Uterus (tissue), 3 donors: ENCODE measurements at regions not wholly inside any gene's neighbourhood (a gene's known extent, or its start where the extent isn't known, plus 50 kb on each side); places are given as distances from the start of the nearest gene placed in this dataset.
A peak's percentile ranks its signal among the peaks of the same experiment; 100 is the strongest.

Experiments
- DNase-seq, 2 donors: peaks; one replicate each; pipeline ENCODE4 v3.0.0-alpha.2; 2019 to 2020
- H3K27ac ChIP-seq, 2 donors: fragments of 200-600 bp; sonication (generic); 1 replicate in 1 of 2; 2 replicates in 1 of 2; pipeline ENCODE4 v1.5.1; 2016 to 2018
- H3K27me3 ChIP-seq, 2 donors: fragments of 200-600 bp; sonication (generic); one replicate each; pipeline ENCODE4 v1.5.1; 2018 to 2019; ENCODE audit warnings: control low read depth in 1 of 2
- H3K36me3 ChIP-seq, 2 donors: fragments of 200-600 bp; sonication (generic); one replicate each; pipeline ENCODE4 v1.5.1; 2019; ENCODE audit warnings: control low read depth in 1 of 2
- H3K4me1 ChIP-seq, 2 donors: fragments of 200-600 bp; sonication (generic); one replicate each; pipeline ENCODE4 v1.5.1; 2018 to 2019; ENCODE audit warnings: control low read depth in 1 of 2
- H3K4me3 ChIP-seq, 2 donors: fragments of 200-600 bp; sonication (generic); 1 replicate in 1 of 2; 2 replicates in 1 of 2; pipeline ENCODE4 v1.5.1; 2018 to 2019; ENCODE audit warnings: mild to moderate bottlenecking in 1 of 2
- H3K9me3 ChIP-seq, 2 donors: fragments of 200-600 bp; sonication (generic); one replicate each; pipeline ENCODE4 v1.5.1; 2019; ENCODE audit warnings: control low read depth in 1 of 2
- CTCF ChIP-seq, 4 experiments: fragments of 200-600 bp in 2 of 4; fragments of 450-650 bp in 2 of 4; sonication (generic) in 2 of 4; IDR thresholded peaks; one replicate each; pipeline ENCODE4 v1.5.1; 2016 to 2019; ENCODE audit warnings: antibody characterized with exemption in 4 of 4, mild to moderate bottlenecking in 2 of 4, moderate library complexity in 1 of 4
- POLR2A ChIP-seq, 2 donors: fragments of 450-650 bp; IDR thresholded peaks; one replicate each; pipeline ENCODE4 v1.6.1; 2016; ENCODE audit warnings: antibody characterized with exemption in 2 of 2, mild to moderate bottlenecking in 1 of 2, moderate library complexity in 1 of 2
- intact Hi-C: fragments of 100-400 bp; cut with DNase I; formaldehyde crosslinking; loops from one replicate; pipeline ENCODE4 v1.15.1; 2023; ENCODE audit warnings: low total_unique reads
- donor health status: DM: yes; HTN: yes; CAD: no.

- no peaks in the 10 kb centered on the region for H3K9me3 ChIP-seq
- H3K27ac ChIP-seq = no peak overlapping the region
- DNase-seq = no peak
- H3K4me1 ChIP-seq = no peaks in the 10 kb centered on the region
- intact Hi-C loops = no loop called here
- H3K4me3 ChIP-seq = no peak overlapping the region
- no peaks in the 10 kb centered on the region for H3K36me3 ChIP-seq
- TF ChIP-seq CTCF (IDR thresholded peaks at IDR 0.05) (no peak), POLR2A (IDR thresholded peaks at IDR 0.05) (no peak)
- H3K27me3 ChIP-seq = no peaks in the 10 kb centered on the region
Measured at GRCh38 chr1:56413671-56414199, 165.6 kb downstream of the PLPP3 start.

GRCh38 chr1:56411484-56412180, 167.7 kb downstream of the PLPP3 start:
- H3K27me3 ChIP-seq = no peaks in the 10 kb centered on the region
- TF ChIP-seq CTCF (IDR thresholded peaks at IDR 0.05) = peak in 1 of 4 experiments; percentile 28
- no peak for TF ChIP-seq POLR2A (IDR thresholded peaks at IDR 0.05)

GRCh38 chr1:56411021-56411420, 168.3 kb downstream of the PLPP3 start:
- intact Hi-C loops = no loop called here
- Histone ChIP-seq H3K4me1 (no peaks in the 10 kb centered on the region), H3K27ac (peak overlapping the region in 1 of 2 donors; percentile 24), H3K36me3 (no peaks in the 10 kb centered on the region), H3K4me3 (no peak overlapping the region), H3K9me3 (no peaks in the 10 kb centered on the region), H3K27me3 (no peaks in the 10 kb centered on the region)
- DNase-seq = no peak
- TF ChIP-seq CTCF (IDR thresholded peaks at IDR 0.05) (no peak), POLR2A (IDR thresholded peaks at IDR 0.05) (no peak)

More at GRCh38 chr1:56411484-56412180, 167.7 kb downstream of the PLPP3 start:
- peak in 1 of 2 donors; percentile 31 for DNase-seq
- Histone ChIP-seq H3K9me3 (no peaks in the 10 kb centered on the region), H3K36me3 (no peaks in the 10 kb centered on the region), H3K27ac (peak overlapping the region in 1 of 2 donors; percentile 24), H3K4me1 (no peaks in the 10 kb centered on the region), H3K4me3 (no peak overlapping the region)
- intact Hi-C loops = no loop called here

- H3K9me3 ChIP-seq = no peaks in the 10 kb centered on the region
- no peak for DNase-seq
- H3K4me1 ChIP-seq = no peaks in the 10 kb centered on the region
- H3K27me3 ChIP-seq = no peaks in the 10 kb centered on the region
- intact Hi-C loops = no loop called here
- H3K27ac ChIP-seq = no peak overlapping the region
- no peak overlapping the region for H3K4me3 ChIP-seq
- no peaks in the 10 kb centered on the region for H3K36me3 ChIP-seq
- TF ChIP-seq CTCF (IDR thresholded peaks at IDR 0.05) (no peak), POLR2A (IDR thresholded peaks at IDR 0.05) (no peak)
Measured at GRCh38 chr1:56410405-56410804, 169.0 kb downstream of the PLPP3 start.

- TF ChIP-seq POLR2A (IDR thresholded peaks at IDR 0.05) (no peak), CTCF (IDR thresholded peaks at IDR 0.05) (no peak)
- H3K9me3 ChIP-seq = no peaks in the 10 kb centered on the region
- H3K4me1 ChIP-seq = no peaks in the 10 kb centered on the region
- no peak for DNase-seq
- no peak overlapping the region for H3K27ac ChIP-seq
- no peak overlapping the region for H3K4me3 ChIP-seq
- H3K27me3 ChIP-seq = no peaks in the 10 kb centered on the region
- H3K36me3 ChIP-seq = no peaks in the 10 kb centered on the region
- intact Hi-C loops = no loop called here
Measured at GRCh38 chr1:56409112-56409691, 170.2 kb downstream of the PLPP3 start.
